ENCODE measurements at regions not wholly inside any gene's neighbourhood (a gene's known extent, or its start where the extent isn't known, plus 50 kb on each side); places are given as distances from the start of the nearest gene placed in this dataset.

DNA sequence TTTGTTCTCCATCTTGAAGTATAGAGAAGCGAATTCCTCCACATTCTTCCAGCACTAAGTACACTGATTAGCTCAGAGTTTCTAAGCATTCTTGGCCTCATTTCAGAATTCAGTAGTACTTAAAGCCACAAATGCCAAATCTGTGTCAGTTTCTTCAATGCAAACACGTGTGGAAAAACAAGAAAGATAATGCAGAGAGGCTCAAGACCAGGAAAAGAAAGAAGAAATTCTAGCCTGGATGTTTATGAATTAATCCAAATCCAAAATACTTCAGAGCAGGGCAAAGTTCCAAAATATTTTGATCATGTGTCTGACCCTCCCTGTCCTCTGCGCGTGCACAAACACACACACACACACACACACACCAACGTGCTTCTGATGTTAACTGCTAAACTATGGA lies 457.6 kb downstream of the SLCO4C1 start:
- no peak for TF ChIP-seq POLR2A (IDR thresholded peaks at IDR 0.05)
- TF ChIP-seq, protein P1, sequence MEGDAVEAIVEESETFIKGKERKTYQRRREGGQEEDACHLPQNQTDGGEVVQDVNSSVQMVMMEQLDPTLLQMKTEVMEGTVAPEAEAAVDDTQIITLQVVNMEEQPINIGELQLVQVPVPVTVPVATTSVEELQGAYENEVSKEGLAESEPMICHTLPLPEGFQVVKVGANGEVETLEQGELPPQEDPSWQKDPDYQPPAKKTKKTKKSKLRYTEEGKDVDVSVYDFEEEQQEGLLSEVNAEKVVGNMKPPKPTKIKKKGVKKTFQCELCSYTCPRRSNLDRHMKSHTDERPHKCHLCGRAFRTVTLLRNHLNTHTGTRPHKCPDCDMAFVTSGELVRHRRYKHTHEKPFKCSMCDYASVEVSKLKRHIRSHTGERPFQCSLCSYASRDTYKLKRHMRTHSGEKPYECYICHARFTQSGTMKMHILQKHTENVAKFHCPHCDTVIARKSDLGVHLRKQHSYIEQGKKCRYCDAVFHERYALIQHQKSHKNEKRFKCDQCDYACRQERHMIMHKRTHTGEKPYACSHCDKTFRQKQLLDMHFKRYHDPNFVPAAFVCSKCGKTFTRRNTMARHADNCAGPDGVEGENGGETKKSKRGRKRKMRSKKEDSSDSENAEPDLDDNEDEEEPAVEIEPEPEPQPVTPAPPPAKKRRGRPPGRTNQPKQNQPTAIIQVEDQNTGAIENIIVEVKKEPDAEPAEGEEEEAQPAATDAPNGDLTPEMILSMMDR (IDR thresholded peaks at IDR 0.05), result no peak

All from uterus (tissue), 2 donors.